Parathyroid adenoma (tissue), 2 donors: ENCODE measurements at regions not wholly inside any gene's neighbourhood (a gene's known extent, or its start where the extent isn't known, plus 50 kb on each side); places are given as distances from the start of the nearest gene placed in this dataset.

Experiments used
- H2AFZ ChIP-seq: fragments of 300-600 bp; sonication (generic); one replicate; pipeline ENCODE4 v1.7.0; 2017; ENCODE audit warnings: antibody characterized with exemption, mild to moderate bottlenecking
- H3K27ac ChIP-seq: fragments of 300-600 bp; sonication (generic); one replicate; pipeline ENCODE4 v1.7.0; 2017
- H3K27me3 ChIP-seq: fragments of 300-600 bp; sonication (generic); one replicate; pipeline ENCODE4 v1.7.0; 2017; ENCODE audit warnings: low read length; ENCODE audit not compliant: control insufficient read depth, insufficient read depth
- H3K36me3 ChIP-seq: fragments of 300-600 bp; sonication (generic); one replicate; pipeline ENCODE4 v1.7.0; 2017; ENCODE audit warnings: low read length; ENCODE audit not compliant: control insufficient read depth, insufficient read depth
- H3K4me1 ChIP-seq: fragments of 300-600 bp; sonication (generic); one replicate; pipeline ENCODE4 v1.7.0; 2017; ENCODE audit warnings: control low read depth
- H3K4me2 ChIP-seq: fragments of 300-600 bp; sonication (generic); one replicate; pipeline ENCODE4 v1.7.0; 2017; ENCODE audit warnings: low read length
- H3K4me3 ChIP-seq: fragments of 300-600 bp; sonication (generic); one replicate; pipeline ENCODE4 v1.7.0; 2017; ENCODE audit warnings: low read depth, low read length
- H3K79me2 ChIP-seq: fragments of 300-600 bp; sonication (generic); one replicate; pipeline ENCODE4 v1.7.0; 2017; ENCODE audit warnings: control low read depth
- H3K9ac ChIP-seq: fragments of 300-600 bp; sonication (generic); one replicate; pipeline ENCODE4 v1.7.0; 2017; ENCODE audit warnings: mild to moderate bottlenecking
- H3K9me3 ChIP-seq: fragments of 300-600 bp; sonication (generic); one replicate; pipeline ENCODE4 v1.7.0; 2017; ENCODE audit warnings: low read length; ENCODE audit not compliant: control insufficient read depth
- TF ChIP-seq, protein P1 (sequence below): fragments of 300-600 bp; sonication (generic); IDR thresholded peaks from one replicate; pipeline ENCODE4 v1.7.0; 2017; ENCODE audit warnings: antibody characterized with exemption, mild to moderate bottlenecking
- donor health status: primary hyperparathyroidism.

DNA sequence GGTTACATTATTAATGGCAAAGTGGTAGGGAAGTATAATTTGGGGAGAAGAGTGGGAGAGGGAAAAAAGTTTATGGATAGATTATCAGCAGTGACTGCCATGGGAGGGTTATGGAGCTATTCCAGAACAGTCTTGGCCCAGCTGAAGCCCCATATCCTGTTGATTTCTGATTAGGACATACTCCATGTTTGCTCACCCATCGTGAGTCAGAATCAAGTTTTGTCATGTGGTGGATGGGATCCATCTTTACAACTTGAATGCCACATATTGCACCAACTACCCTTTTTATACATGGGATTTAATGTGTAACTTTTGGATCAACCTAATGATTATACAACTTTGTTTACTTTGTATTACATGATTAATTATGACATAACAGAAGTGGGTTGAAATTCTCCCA is 217.0 kb downstream of the HAO1 start:
- H3K36me3 ChIP-seq: no peaks in the 10 kb centered on the region
- no peaks in the 10 kb centered on the region for H3K9me3 ChIP-seq
- H3K4me2 ChIP-seq: no peak overlapping the region
- H3K9ac ChIP-seq: no peak overlapping the region
- TF ChIP-seq, protein P1, sequence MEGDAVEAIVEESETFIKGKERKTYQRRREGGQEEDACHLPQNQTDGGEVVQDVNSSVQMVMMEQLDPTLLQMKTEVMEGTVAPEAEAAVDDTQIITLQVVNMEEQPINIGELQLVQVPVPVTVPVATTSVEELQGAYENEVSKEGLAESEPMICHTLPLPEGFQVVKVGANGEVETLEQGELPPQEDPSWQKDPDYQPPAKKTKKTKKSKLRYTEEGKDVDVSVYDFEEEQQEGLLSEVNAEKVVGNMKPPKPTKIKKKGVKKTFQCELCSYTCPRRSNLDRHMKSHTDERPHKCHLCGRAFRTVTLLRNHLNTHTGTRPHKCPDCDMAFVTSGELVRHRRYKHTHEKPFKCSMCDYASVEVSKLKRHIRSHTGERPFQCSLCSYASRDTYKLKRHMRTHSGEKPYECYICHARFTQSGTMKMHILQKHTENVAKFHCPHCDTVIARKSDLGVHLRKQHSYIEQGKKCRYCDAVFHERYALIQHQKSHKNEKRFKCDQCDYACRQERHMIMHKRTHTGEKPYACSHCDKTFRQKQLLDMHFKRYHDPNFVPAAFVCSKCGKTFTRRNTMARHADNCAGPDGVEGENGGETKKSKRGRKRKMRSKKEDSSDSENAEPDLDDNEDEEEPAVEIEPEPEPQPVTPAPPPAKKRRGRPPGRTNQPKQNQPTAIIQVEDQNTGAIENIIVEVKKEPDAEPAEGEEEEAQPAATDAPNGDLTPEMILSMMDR: no peak
- no peak overlapping the region for H2AFZ ChIP-seq
- H3K27me3 ChIP-seq: no peaks in the 10 kb centered on the region
- H3K4me1 ChIP-seq: no peaks in the 10 kb centered on the region
- no peak overlapping the region for H3K4me3 ChIP-seq
- H3K27ac ChIP-seq: no peak overlapping the region
- H3K79me2 ChIP-seq: no peaks in the 10 kb centered on the region

DNA sequence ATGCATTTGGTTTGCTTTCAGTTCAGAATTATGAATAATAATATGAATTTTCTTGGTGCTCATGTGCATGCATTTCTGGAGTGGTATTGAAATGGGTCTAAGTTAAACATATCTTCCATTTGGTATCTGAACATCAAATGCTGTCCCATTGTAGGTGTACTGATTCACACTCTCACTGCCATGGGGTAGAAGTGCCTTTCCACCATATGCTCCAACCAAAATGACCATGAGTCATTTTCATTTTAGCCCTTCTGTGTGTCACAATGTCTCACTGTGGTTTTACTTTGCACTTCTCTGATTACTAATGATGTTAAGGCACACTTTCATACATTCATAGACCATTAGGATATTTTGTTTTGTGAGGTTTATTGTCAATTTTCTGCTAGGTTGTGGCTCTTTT is 211.9 kb downstream of the HAO1 start:
- H3K9me3 ChIP-seq: no peaks in the 10 kb centered on the region
- H3K4me1 ChIP-seq: no peaks in the 10 kb centered on the region
- H3K36me3 ChIP-seq: no peaks in the 10 kb centered on the region
- H2AFZ ChIP-seq: no peak overlapping the region
- TF ChIP-seq, protein P1: no peak
- H3K27ac ChIP-seq: no peak overlapping the region
- H3K79me2 ChIP-seq: no peaks in the 10 kb centered on the region
- no peak overlapping the region for H3K9ac ChIP-seq
- H3K27me3 ChIP-seq: no peaks in the 10 kb centered on the region
- H3K4me3 ChIP-seq: no peak overlapping the region
- no peak overlapping the region for H3K4me2 ChIP-seq

DNA sequence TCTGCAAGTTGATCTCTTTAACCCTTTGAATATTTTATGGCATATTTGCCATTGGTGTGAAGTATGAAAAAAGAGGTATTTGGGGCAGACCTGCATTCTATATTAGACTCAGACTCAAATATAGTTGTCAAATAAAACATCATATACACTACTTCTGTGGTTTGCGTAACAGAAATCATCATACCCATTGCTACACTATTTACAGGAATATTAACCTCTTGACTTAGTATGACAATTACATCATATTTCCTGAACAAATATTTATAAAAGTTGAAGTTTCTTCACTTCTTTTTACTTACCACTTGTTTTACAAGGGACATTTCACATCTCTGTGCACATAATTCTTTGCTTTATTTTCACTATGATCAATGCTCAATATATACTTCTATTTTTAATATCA is 206.0 kb downstream of the HAO1 start:
- TF ChIP-seq, protein P1: no peak
- H3K27ac ChIP-seq: no peak overlapping the region
- H3K27me3 ChIP-seq: no peaks in the 10 kb centered on the region
- H3K9ac ChIP-seq: no peak overlapping the region
- no peaks in the 10 kb centered on the region for H3K9me3 ChIP-seq
- no peaks in the 10 kb centered on the region for H3K4me1 ChIP-seq
- no peak overlapping the region for H3K4me2 ChIP-seq
- no peaks in the 10 kb centered on the region for H3K36me3 ChIP-seq
- H3K4me3 ChIP-seq: no peak overlapping the region
- no peak overlapping the region for H2AFZ ChIP-seq
- no peaks in the 10 kb centered on the region for H3K79me2 ChIP-seq

DNA sequence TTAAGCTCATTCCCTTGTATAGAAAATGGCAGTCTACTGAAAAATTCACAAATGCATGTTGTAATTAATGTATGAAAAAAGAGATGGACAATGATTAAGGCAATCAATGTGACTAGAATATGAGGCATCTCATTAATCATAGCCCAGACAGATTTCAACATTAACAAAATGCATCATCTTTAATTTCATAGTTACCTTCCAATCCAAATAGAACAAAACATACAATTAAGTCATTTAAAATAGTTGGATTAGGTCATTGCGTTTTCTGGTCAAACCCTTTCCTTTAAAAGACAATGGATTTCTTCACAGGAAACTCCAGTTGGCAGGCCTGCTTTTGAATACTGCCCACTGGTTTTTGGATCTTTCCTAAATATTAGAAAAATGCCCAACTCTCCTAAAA is 203.9 kb downstream of the HAO1 start:
- TF ChIP-seq, protein P1: no peak
- Histone ChIP-seq H3K36me3 (no peaks in the 10 kb centered on the region), H3K27me3 (no peaks in the 10 kb centered on the region), H3K4me1 (no peaks in the 10 kb centered on the region), H3K27ac (no peak overlapping the region), H2AFZ (no peak overlapping the region), H3K4me3 (no peak overlapping the region), H3K9ac (no peak overlapping the region), H3K4me2 (no peak overlapping the region), H3K79me2 (no peaks in the 10 kb centered on the region), H3K9me3 (no peaks in the 10 kb centered on the region)

DNA sequence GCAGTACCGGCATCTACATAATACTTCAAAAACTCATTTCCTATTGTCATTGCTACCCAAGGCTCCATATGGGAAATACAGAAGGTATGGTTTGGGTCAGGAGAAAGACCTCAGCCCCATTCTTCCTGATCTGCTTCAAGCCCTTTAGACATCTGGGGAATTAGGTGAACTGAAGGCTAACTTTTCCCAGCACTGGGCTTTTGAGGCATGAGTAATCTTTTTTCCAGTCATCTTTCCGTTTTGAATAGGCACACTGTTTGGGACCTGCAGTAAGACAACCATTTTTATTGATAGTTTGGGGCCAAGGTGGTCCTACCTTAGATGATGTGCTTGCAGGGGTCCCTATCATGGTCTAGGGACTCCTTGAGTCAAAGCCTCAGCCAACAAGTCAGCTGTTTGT is 198.4 kb downstream of the HAO1 start:
- Histone ChIP-seq H3K9ac (no peak overlapping the region), H3K79me2 (no peaks in the 10 kb centered on the region), H2AFZ (no peak overlapping the region), H3K27me3 (no peaks in the 10 kb centered on the region), H3K36me3 (no peaks in the 10 kb centered on the region), H3K4me2 (no peak overlapping the region), H3K27ac (no peak overlapping the region), H3K9me3 (no peaks in the 10 kb centered on the region), H3K4me3 (no peak overlapping the region), H3K4me1 (no peaks in the 10 kb centered on the region)
- TF ChIP-seq, protein P1: no peak
